ENCODE measurements at regions not wholly inside any gene's neighbourhood (a gene's known extent, or its start where the extent isn't known, plus 50 kb on each side); places are given as distances from the start of the nearest gene placed in this dataset.

GRCh38 chr1:10910681-10911489 lies 101.6 kb upstream of the TARDBP start:
- TF ChIP-seq CTCF (IDR thresholded peaks at IDR 0.05) (no peak), EHMT2 (IDR thresholded peaks at IDR 0.05; ENCODE audit: low read depth) (no peak), POLR2A (IDR thresholded peaks at IDR 0.05; ENCODE audit: low read length) (no peak)
